ENCODE measurements at regions not wholly inside any gene's neighbourhood (a gene's known extent, or its start where the extent isn't known, plus 50 kb on each side); places are given as distances from the start of the nearest gene placed in this dataset.
A peak's percentile ranks its signal among the peaks of the same experiment; 100 is the strongest.

DNA sequence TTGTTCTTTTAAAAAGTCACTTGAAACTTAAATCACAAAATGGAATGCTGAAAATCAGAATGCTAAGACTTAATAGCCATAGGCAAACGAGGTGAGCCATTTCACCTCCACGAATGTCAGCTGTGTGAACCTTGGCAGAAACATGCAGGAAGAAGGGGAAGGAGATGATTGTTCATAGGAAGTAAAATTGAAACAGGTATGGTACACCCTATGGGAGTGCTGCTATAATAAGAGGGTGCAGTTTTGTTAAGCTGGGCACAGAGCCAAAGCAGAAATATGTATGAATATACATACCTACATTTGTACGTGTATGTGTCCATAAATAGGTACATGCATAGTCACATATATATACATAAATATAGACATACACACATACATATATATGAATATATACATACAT lies 51.0 kb upstream of the SPINK5 start:
- Histone ChIP-seq H3K36me3 (no peaks in the 10 kb centered on the region), H3K4me3 (ENCODE audit: low read depth, low read length) (no peak overlapping the region), H3K27me3 (ENCODE audit: insufficient read depth, low read depth, severe bottlenecking) (no peaks in the 10 kb centered on the region), H3K27ac (no peak overlapping the region), H3K9me3 (ENCODE audit: severe bottlenecking) (no peaks in the 10 kb centered on the region)
- DNase-seq: no peak
- TF ChIP-seq CTCF (IDR thresholded peaks at IDR 0.05; ENCODE audit: low read depth, low read length): no peak

GRCh38 chr5:148011398-148012137 lies 52.2 kb upstream of the SPINK5 start:
- no peaks in the 10 kb centered on the region for H3K27me3 ChIP-seq (ENCODE audit: insufficient read depth, low read depth, severe bottlenecking)
- no peak for DNase-seq
- no peaks in the 10 kb centered on the region for H3K36me3 ChIP-seq
- H3K27ac ChIP-seq: no peak overlapping the region
- TF ChIP-seq CTCF (IDR thresholded peaks at IDR 0.05; ENCODE audit: low read depth, low read length): no peak
- H3K4me3 ChIP-seq (ENCODE audit: low read depth, low read length): no peak overlapping the region
- no peaks in the 10 kb centered on the region for H3K9me3 ChIP-seq (ENCODE audit: severe bottlenecking)

DNA sequence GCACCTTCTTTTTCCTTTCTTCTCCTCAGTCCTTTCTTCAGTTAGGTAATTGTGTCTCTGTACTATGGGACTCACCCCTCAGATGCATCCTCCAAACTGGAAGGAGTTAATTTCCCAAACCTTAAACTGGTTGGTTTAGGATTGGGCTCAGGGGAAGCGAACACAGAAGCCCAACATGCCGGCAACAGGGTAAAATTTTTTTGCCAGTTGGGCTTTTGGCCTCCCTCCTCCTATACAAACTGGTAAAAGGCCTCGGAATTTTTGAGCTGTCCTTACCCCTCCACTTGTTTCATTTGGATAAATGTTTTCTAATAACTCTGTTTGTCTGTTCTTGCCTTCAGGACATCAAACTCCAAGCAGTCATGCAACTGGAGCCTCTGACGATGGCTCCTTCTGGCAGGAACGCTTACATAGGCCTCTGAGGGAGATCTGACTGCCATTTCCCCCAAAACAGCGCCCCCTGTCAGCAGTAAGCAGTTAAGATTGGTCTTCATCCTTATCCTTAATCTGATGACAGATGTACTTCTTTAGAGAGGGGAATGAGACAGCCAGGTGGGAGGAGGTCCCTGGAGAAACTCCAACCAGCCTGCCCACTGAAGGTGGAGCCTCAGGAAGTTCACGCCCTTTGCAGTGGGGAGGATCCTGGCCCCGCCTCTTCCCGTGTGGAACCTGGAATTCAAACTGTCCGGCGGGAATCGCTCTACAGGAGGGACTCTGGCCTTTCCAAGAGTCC lies 57.8 kb upstream of the SPINK5 start:
- H3K9me3 ChIP-seq (ENCODE audit: severe bottlenecking): peaks cover 8% of the 10 kb centered on the region
- peak; percentile 35 for TF ChIP-seq CTCF (IDR thresholded peaks at IDR 0.05; ENCODE audit: low read depth, low read length)
- peak; percentile 17 for DNase-seq

GRCh38 chr5:148003226-148003625 lies 60.6 kb upstream of the SPINK5 start:
- no peaks in the 10 kb centered on the region for H3K27me3 ChIP-seq (ENCODE audit: insufficient read depth, low read depth, severe bottlenecking)
- no peaks in the 10 kb centered on the region for H3K36me3 ChIP-seq
- H3K4me3 ChIP-seq (ENCODE audit: low read depth, low read length): no peak overlapping the region
- peaks cover 8% of the 10 kb centered on the region for H3K9me3 ChIP-seq (ENCODE audit: severe bottlenecking)
- TF ChIP-seq CTCF (IDR thresholded peaks at IDR 0.05; ENCODE audit: low read depth, low read length): no peak
- DNase-seq: no peak
- H3K27ac ChIP-seq: no peak overlapping the region

More for the DNA sequence above, 57.8 kb upstream of the SPINK5 start:
- Histone ChIP-seq H3K27ac (no peak overlapping the region), H3K27me3 (ENCODE audit: insufficient read depth, low read depth, severe bottlenecking) (no peaks in the 10 kb centered on the region), H3K36me3 (no peaks in the 10 kb centered on the region), H3K4me3 (ENCODE audit: low read depth, low read length) (no peak overlapping the region)

- no peak for DNase-seq
- Histone ChIP-seq H3K4me3 (ENCODE audit: low read depth, low read length) (no peak overlapping the region), H3K36me3 (no peaks in the 10 kb centered on the region), H3K9me3 (ENCODE audit: severe bottlenecking) (peaks cover 8% of the 10 kb centered on the region), H3K27ac (no peak overlapping the region), H3K27me3 (ENCODE audit: insufficient read depth, low read depth, severe bottlenecking) (no peaks in the 10 kb centered on the region)
- TF ChIP-seq CTCF (IDR thresholded peaks at IDR 0.05; ENCODE audit: low read depth, low read length): no peak
Observed at GRCh38 chr5:148002451-148002850, 61.3 kb upstream of the SPINK5 start.
